ENCODE measurements at regions not wholly inside any gene's neighbourhood (a gene's known extent, or its start where the extent isn't known, plus 50 kb on each side); places are given as distances from the start of the nearest gene placed in this dataset.

DNA sequence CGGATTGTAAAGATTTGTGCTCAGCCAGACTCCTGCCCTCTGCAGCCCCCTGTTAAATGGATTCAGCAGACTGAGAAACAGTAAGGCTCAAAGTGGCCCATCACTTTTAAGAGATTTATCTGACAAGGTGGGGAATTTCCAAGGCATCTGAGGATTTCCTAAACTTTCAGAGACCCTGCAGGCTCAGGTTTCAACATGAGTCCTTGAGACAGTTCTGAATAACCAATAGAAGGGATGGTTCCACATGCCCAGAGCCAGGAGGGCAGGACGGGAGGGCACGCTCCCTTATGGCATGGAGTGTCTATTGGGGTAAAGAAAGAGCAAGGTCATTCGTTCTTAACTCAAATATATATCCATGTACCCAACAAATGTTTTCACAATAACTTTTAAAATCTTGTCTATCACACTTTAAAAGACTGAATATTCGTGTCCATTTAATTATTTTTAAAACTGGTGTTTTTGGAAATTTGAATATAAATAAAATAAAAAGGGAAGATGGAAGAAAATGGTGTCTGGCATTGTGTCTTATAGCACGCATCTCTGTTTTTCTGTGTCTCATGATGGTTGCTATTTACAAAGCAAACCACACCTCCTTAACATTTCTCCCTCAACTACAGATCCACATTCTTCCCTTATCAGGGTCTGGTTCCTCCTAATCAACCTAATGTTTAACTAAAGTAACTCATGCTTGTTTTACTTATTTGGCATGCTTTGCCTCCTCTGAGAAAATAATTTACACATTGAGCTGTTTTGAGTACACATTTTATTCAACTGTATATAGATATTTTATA is 56.0 kb upstream of the DSG1 start:
- Histone ChIP-seq H2AFZ (ENCODE audit: low read depth, low read length) (no peak overlapping the region), H3K4me3 (no peak overlapping the region), H4K20me1 (replicated peaks; ENCODE audit: control insufficient read depth, insufficient read depth, low read length) (no peaks in the 10 kb centered on the region), H3K9me3 (replicated peaks; ENCODE audit: control insufficient read depth, insufficient read depth, low read depth, low read length) (no peaks in the 10 kb centered on the region), H3K36me3 (ENCODE audit: control insufficient read depth, insufficient read depth, low read length) (no peaks in the 10 kb centered on the region), H3K4me2 (ENCODE audit: insufficient read depth, low read length) (no peak overlapping the region), H3K27ac (ENCODE audit: extremely low read depth, low read depth, low read length) (no peak overlapping the region), H3K9ac (ENCODE audit: insufficient read depth in 1 of 2, low read depth in 2 of 2, low read length in 2 of 2) (no peak overlapping the region), H3K79me2 (ENCODE audit: control insufficient read depth, insufficient read depth, low read length) (no peaks in the 10 kb centered on the region), H3K27me3 (ENCODE audit: control insufficient read depth in 2 of 2, insufficient read depth in 2 of 2, low read length in 2 of 2) (no peaks in the 10 kb centered on the region), H3K4me1 (replicated peaks in 1 of 2; ENCODE audit: control insufficient read depth in 2 of 2, insufficient read depth in 2 of 2, low read length in 2 of 2) (no peaks in the 10 kb centered on the region), H3K9me1 (ENCODE audit: control insufficient read depth, insufficient read depth, low read length) (no peaks in the 10 kb centered on the region)
- TF ChIP-seq FOXA3 (CRISPR knock-in tag; conservative IDR thresholded peaks at IDR 0.05 in 1 of 2, IDR thresholded peaks at IDR 0.05 in 1 of 2) (peak in 1 of 2 experiments; percentile 27; a peak in 1 of 4 replicates), TSC22D4 (tag; IDR thresholded peaks at IDR 0.05) (no peak)
- no TSS peak for BruUV-seq (replicated peaks)
- in situ Hi-C loops (cut with MboI) = no loop called here
- 3% methylated on average over 6 of the region's 6 CpGs for WGBS (ENCODE audit: insufficient coverage, low coverage, missing lambda C conversion rate)
- DNase-seq (ENCODE audit: extremely low read depth in 1 of 4, low spot score in 3 of 4) = no peak
- FAIRE-seq = no peak
- ChIA-PET POLR2A (no interaction called here), CTCF (ENCODE audit: low intra/inter-chr PET ratio) (no interaction called here)
- no peak for ATAC-seq
- intact Hi-C loops (cut with micrococcal nuclease) = no loop called here

DNA sequence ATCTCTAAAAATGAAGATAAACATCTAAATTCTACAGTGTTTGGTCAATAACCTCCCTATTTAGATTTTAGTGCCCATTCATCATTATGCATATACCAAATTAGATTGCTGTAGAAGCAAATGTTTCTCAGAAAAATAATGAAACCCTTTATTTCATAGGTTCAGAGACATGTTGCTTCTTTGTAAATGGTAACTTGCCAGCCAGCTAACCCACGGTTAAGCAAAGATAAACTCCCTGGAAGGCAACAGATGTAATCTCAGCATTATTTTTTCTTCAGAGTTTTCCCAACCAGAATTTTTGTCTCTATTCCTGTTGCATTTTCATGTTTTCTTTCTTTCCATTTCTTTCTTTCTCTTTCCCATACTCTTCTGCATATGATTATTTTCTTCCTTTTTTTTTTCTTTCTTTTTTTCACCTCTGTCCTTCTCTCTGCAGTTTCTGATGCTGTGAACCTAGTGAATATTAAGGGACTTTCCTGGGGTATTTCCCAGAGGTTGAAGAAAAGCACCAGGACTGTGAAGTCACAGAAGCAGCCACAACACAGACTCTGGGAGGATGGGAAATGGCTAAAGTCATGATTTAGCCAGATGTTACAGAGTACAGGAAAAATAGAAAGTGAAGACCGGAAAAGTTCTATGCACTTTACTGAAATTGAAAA is 50.0 kb upstream of the DSG1 start:
- no TSS peak for BruUV-seq (replicated peaks)
- Histone ChIP-seq H3K9ac (ENCODE audit: insufficient read depth in 1 of 2, low read depth in 2 of 2, low read length in 2 of 2) (no peak overlapping the region), H3K4me2 (ENCODE audit: insufficient read depth, low read length) (no peak overlapping the region), H3K9me3 (replicated peaks; ENCODE audit: control insufficient read depth, insufficient read depth, low read depth, low read length) (no peaks in the 10 kb centered on the region), H2AFZ (ENCODE audit: low read depth, low read length) (no peak overlapping the region), H3K4me1 (replicated peaks in 1 of 2; ENCODE audit: control insufficient read depth in 2 of 2, insufficient read depth in 2 of 2, low read length in 2 of 2) (no peaks in the 10 kb centered on the region), H3K27ac (ENCODE audit: extremely low read depth, low read depth, low read length) (no peak overlapping the region), H3K36me3 (ENCODE audit: control insufficient read depth, insufficient read depth, low read length) (no peaks in the 10 kb centered on the region), H3K79me2 (ENCODE audit: control insufficient read depth, insufficient read depth, low read length) (no peaks in the 10 kb centered on the region), H3K9me1 (ENCODE audit: control insufficient read depth, insufficient read depth, low read length) (no peaks in the 10 kb centered on the region), H3K4me3 (no peak overlapping the region), H3K27me3 (ENCODE audit: control insufficient read depth in 2 of 2, insufficient read depth in 2 of 2, low read length in 2 of 2) (no peaks in the 10 kb centered on the region), H4K20me1 (replicated peaks; ENCODE audit: control insufficient read depth, insufficient read depth, low read length) (no peaks in the 10 kb centered on the region)
- in situ Hi-C loops (cut with MboI) (no loop called here), intact Hi-C loops (cut with micrococcal nuclease) (no loop called here)
- POLR2A ChIA-PET = no interaction called here
- CTCF ChIA-PET (ENCODE audit: low intra/inter-chr PET ratio) = interaction anchor here (0.6 kb wide), 1 partner anchor 62 kb away, joined by 3 read pairs; no protein-coding TSS in a partner anchor
- WGBS (ENCODE audit: insufficient coverage, low coverage, missing lambda C conversion rate) = 7% methylated on average over 2 of the region's 2 CpGs
- TF ChIP-seq, protein P1, sequence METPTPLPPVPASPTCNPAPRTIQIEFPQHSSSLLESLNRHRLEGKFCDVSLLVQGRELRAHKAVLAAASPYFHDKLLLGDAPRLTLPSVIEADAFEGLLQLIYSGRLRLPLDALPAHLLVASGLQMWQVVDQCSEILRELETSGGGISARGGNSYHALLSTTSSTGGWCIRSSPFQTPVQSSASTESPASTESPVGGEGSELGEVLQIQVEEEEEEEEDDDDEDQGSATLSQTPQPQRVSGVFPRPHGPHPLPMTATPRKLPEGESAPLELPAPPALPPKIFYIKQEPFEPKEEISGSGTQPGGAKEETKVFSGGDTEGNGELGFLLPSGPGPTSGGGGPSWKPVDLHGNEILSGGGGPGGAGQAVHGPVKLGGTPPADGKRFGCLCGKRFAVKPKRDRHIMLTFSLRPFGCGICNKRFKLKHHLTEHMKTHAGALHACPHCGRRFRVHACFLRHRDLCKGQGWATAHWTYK (CRISPR knock-in tag; IDR thresholded peaks at IDR 0.05) = no peak
- TF ChIP-seq TEAD1 (CRISPR knock-in tag; IDR thresholded peaks at IDR 0.05) (no peak), ZC3H11A (IDR thresholded peaks at IDR 0.05; ENCODE audit: low read depth, low read length) (no peak), ZNF511 (CRISPR knock-in tag; IDR thresholded peaks at IDR 0.05) (no peak), ASH1L (IDR thresholded peaks at IDR 0.05; ENCODE audit: borderline replicate concordance, low read depth, partially characterized antibody) (no peak)
- DNase-seq (ENCODE audit: extremely low read depth in 1 of 4, low spot score in 3 of 4) (no peak), ATAC-seq (no peak), FAIRE-seq (no peak)

All from K562 (cell line).